ENCODE measurements at regions not wholly inside any gene's neighbourhood (a gene's known extent, or its start where the extent isn't known, plus 50 kb on each side); places are given as distances from the start of the nearest gene placed in this dataset.

- H3K4me3 ChIP-seq (ENCODE audit: low read depth, low read length), result no peak overlapping the region
These were observed 83.7 kb upstream of the DHRSX start for GRCh38 chrX:2584251-2585157.

GRCh38 chrX:2583194-2584162, 82.7 kb upstream of the DHRSX start:
- TF ChIP-seq CTCF (IDR thresholded peaks at IDR 0.05; ENCODE audit: insufficient read depth, low read length, poor library complexity, severe bottlenecking), result no peak
- no peak overlapping the region for H3K4me3 ChIP-seq (ENCODE audit: low read depth, low read length)
- H3K36me3 ChIP-seq (ENCODE audit: control insufficient read depth, insufficient read depth, low read length), result no peaks in the 10 kb centered on the region
- DNase-seq (ENCODE audit: low read depth), result no peak
- peaks cover 43% of the 10 kb centered on the region for H3K27me3 ChIP-seq (ENCODE audit: control insufficient read depth, insufficient read depth, low read length)

More at GRCh38 chrX:2584251-2585157, 83.7 kb upstream of the DHRSX start:
- DNase-seq (ENCODE audit: low read depth), result no peak
- Histone ChIP-seq H3K36me3 (ENCODE audit: control insufficient read depth, insufficient read depth, low read length) (no peaks in the 10 kb centered on the region), H3K27me3 (ENCODE audit: control insufficient read depth, insufficient read depth, low read length) (peaks cover 43% of the 10 kb centered on the region)
- no peak for TF ChIP-seq CTCF (IDR thresholded peaks at IDR 0.05; ENCODE audit: insufficient read depth, low read length, poor library complexity, severe bottlenecking)

- no peak for DNase-seq (ENCODE audit: low read depth)
- H3K27me3 ChIP-seq (ENCODE audit: control insufficient read depth, insufficient read depth, low read length), result peaks cover 43% of the 10 kb centered on the region
- H3K4me3 ChIP-seq (ENCODE audit: low read depth, low read length), result no peak overlapping the region
- TF ChIP-seq CTCF (IDR thresholded peaks at IDR 0.05; ENCODE audit: insufficient read depth, low read length, poor library complexity, severe bottlenecking), result no peak
- H3K36me3 ChIP-seq (ENCODE audit: control insufficient read depth, insufficient read depth, low read length), result no peaks in the 10 kb centered on the region
These were observed 81.9 kb upstream of the DHRSX start for GRCh38 chrX:2582667-2583066.

DNA sequence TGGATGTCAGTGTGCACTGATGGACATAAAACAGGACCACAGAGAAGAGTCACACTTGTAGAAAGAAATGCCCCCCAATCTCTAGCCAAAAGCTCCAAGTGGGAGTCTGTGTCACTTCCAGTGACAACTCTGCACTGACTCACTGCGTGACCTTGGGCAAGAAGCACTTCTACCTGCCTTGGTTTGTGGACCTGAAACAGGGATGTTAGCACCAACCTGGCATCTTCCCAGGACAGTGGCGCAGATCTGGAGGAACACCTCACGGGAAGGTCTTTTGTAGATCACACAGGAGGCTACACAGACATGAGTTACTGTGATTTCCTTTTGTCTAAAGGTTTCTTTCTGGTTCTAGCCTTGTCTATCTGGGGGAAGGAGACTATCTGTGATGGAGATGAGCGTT, 80.5 kb upstream of the DHRSX start:
- no peak for DNase-seq (ENCODE audit: low read depth)
- Histone ChIP-seq H3K27me3 (ENCODE audit: control insufficient read depth, insufficient read depth, low read length) (peaks cover 43% of the 10 kb centered on the region), H3K4me3 (ENCODE audit: low read depth, low read length) (no peak overlapping the region), H3K36me3 (ENCODE audit: control insufficient read depth, insufficient read depth, low read length) (no peaks in the 10 kb centered on the region)
- no peak for TF ChIP-seq CTCF (IDR thresholded peaks at IDR 0.05; ENCODE audit: insufficient read depth, low read length, poor library complexity, severe bottlenecking)

DNA sequence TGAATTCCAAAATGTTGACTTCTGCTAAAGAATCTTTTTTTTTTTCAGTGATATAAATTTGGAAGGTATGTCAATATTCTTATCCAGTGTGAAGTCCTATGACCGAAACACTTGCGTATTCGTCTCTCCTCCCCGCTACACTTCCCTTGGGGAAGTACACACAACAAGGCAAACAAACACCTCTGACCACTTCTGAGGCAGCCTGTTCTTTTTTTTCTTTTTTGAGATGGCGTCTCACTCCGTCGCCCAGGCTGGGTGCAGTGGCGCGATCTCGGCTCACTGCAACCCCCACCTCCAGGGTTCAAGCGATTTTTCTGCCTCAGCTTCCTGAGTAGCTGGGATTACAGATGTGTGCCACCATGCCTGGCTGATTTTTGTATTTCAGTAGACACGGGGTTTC, 78.1 kb upstream of the DHRSX start:
- DNase-seq (ENCODE audit: low read depth), result no peak
- no peak for TF ChIP-seq CTCF (IDR thresholded peaks at IDR 0.05; ENCODE audit: insufficient read depth, low read length, poor library complexity, severe bottlenecking)
- Histone ChIP-seq H3K27me3 (ENCODE audit: control insufficient read depth, insufficient read depth, low read length) (peaks cover 25% of the 10 kb centered on the region), H3K4me3 (ENCODE audit: low read depth, low read length) (no peak overlapping the region), H3K36me3 (ENCODE audit: control insufficient read depth, insufficient read depth, low read length) (no peaks in the 10 kb centered on the region)

Data from kidney epithelial cell (primary cell).